ENCODE measurements at regions not wholly inside any gene's neighbourhood (a gene's known extent, or its start where the extent isn't known, plus 50 kb on each side); places are given as distances from the start of the nearest gene placed in this dataset.

DNA sequence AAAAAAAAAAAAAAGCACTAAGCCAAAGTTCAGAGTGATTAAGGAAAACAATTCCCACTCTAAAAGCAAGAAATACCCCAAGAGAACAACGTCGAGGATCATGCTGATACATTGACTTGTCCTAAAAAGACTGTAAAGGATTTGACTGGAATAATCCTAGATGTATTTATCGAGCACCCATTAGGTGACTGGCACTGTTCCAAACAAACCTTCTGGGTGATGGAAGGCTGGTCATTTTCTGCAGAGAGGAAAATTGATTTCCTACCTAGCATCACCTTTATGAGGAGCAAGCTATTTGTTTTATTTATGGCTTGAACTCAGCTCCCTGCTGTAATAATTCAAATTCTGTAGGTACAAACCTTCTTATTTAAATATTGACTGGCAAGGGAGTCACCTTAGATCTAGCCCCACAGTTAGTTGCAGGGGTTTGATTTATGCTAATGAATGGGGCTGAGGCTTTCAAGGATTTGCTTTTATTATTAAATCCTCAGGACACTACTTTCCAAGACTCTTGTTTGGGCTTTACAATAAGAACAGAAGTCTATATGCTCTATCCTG lies 471.0 kb downstream of the OLFM4 start:
- no peak for TF ChIP-seq EP300 (IDR thresholded peaks at IDR 0.05)
- no peak for TF ChIP-seq POLR2AphosphoS5 (IDR thresholded peaks at IDR 0.05)
- TF ChIP-seq, protein P1, sequence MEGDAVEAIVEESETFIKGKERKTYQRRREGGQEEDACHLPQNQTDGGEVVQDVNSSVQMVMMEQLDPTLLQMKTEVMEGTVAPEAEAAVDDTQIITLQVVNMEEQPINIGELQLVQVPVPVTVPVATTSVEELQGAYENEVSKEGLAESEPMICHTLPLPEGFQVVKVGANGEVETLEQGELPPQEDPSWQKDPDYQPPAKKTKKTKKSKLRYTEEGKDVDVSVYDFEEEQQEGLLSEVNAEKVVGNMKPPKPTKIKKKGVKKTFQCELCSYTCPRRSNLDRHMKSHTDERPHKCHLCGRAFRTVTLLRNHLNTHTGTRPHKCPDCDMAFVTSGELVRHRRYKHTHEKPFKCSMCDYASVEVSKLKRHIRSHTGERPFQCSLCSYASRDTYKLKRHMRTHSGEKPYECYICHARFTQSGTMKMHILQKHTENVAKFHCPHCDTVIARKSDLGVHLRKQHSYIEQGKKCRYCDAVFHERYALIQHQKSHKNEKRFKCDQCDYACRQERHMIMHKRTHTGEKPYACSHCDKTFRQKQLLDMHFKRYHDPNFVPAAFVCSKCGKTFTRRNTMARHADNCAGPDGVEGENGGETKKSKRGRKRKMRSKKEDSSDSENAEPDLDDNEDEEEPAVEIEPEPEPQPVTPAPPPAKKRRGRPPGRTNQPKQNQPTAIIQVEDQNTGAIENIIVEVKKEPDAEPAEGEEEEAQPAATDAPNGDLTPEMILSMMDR (IDR thresholded peaks at IDR 0.05), result no peak

Measured in upper lobe of left lung (tissue), 4 donors.